ENCODE measurements at regions not wholly inside any gene's neighbourhood (a gene's known extent, or its start where the extent isn't known, plus 50 kb on each side); places are given as distances from the start of the nearest gene placed in this dataset.
"Not testable (repeated sequence)": the region's sequence is repeated elsewhere in the genome, so short reads cannot be mapped to it uniquely, and the experiment has no call there.

DNA sequence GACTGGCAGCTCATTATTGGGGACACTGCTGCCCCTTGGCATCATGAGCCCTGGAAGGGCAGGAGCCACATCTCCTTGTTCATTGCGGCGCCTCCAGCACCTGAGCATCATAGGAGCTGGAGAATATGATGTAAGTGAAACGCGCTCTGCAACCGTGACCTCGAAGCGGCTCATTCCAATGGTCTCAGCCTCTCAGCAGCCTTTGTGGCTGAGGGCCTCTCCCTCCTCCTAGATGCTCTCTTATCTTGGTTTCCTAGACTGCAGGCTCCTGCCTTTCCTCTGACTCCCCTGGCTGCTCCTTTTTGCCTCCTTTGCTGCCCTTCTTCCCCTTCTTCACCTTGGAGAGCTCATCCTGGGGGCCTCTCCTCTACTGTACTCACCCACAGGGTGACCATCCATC is 83.6 kb upstream of the CASZ1 start:
- no peak overlapping the region for H3K4ac ChIP-seq (ENCODE audit: low read depth in 1 of 2, low read length in 2 of 2)
- H2BK12ac ChIP-seq (ENCODE audit: low read length in 2 of 2), result no peak overlapping the region
- H3K9me3 ChIP-seq (ENCODE audit: control insufficient read depth, low read length), result no peaks in the 10 kb centered on the region
- H2BK5ac ChIP-seq (ENCODE audit: low read depth, low read length, poor library complexity, severe bottlenecking), result no peak overlapping the region
- H2AK5ac ChIP-seq (ENCODE audit: low read length, severe bottlenecking), result no peak overlapping the region
- H2BK120ac ChIP-seq (ENCODE audit: low read depth, low read length), result no peak overlapping the region
- no peak overlapping the region for H2AFZ ChIP-seq (ENCODE audit: low read depth, low read length)
- H3K4me3 ChIP-seq (ENCODE audit: insufficient read depth in 1 of 2, low read depth in 1 of 2, low read length in 2 of 2), result no peak overlapping the region
- H3K18ac ChIP-seq (ENCODE audit: low read depth in 1 of 2, low read length in 2 of 2), result no peak overlapping the region
- no peak overlapping the region for H3K9ac ChIP-seq (ENCODE audit: low read length)
- 93% methylated on average over 7 of the region's 7 CpGs for WGBS
- H3K36me3 ChIP-seq (ENCODE audit: control insufficient read depth in 1 of 2, insufficient read depth in 2 of 2, low read depth in 1 of 2, low read length in 2 of 2), result no peaks in the 10 kb centered on the region
- H3K79me1 ChIP-seq (replicated peaks; ENCODE audit: low read length, poor library complexity, severe bottlenecking), result no peaks in the 10 kb centered on the region
- no peak overlapping the region for H3K4me2 ChIP-seq (ENCODE audit: low read length, poor library complexity, severe bottlenecking)
- no peak overlapping the region for H2BK15ac ChIP-seq (ENCODE audit: low read depth, poor library complexity, severe bottlenecking)
- H3K14ac ChIP-seq (ENCODE audit: low read length in 2 of 2), result no peak overlapping the region
- no peak overlapping the region for H3K27ac ChIP-seq (ENCODE audit: low read length, poor library complexity, severe bottlenecking)
- no peak for DNase-seq
- no peaks in the 10 kb centered on the region for H3K4me1 ChIP-seq (ENCODE audit: control insufficient read depth, insufficient read depth, low read depth, low read length)
- peaks cover 22 to 64% of the 10 kb centered on the region in 2 experiments for H3K27me3 ChIP-seq (ENCODE audit: control insufficient read depth in 1 of 2, insufficient read depth in 1 of 2, low read length in 2 of 2)
- H4K8ac ChIP-seq (ENCODE audit: low read length), result no peak overlapping the region
- no peak overlapping the region for H4K91ac ChIP-seq (ENCODE audit: low read length)
- no peak overlapping the region for H3K23ac ChIP-seq (ENCODE audit: low read length in 2 of 2)

- no peak overlapping the region for H4K91ac ChIP-seq (ENCODE audit: low read length)
- no peak for DNase-seq
- H3K9me3 ChIP-seq (ENCODE audit: control insufficient read depth, low read length), result no peaks in the 10 kb centered on the region
- H3K4me2 ChIP-seq (ENCODE audit: low read length, poor library complexity, severe bottlenecking), result no peak overlapping the region
- H2BK5ac ChIP-seq (ENCODE audit: low read depth, low read length, poor library complexity, severe bottlenecking), result no peak overlapping the region
- no peak overlapping the region for H3K27ac ChIP-seq (ENCODE audit: low read length, poor library complexity, severe bottlenecking)
- H3K27me3 ChIP-seq (ENCODE audit: control insufficient read depth in 1 of 2, insufficient read depth in 1 of 2, low read length in 2 of 2), result peaks cover 21 to 64% of the 10 kb centered on the region in 2 experiments
- no peaks in the 10 kb centered on the region for H3K36me3 ChIP-seq (ENCODE audit: control insufficient read depth in 1 of 2, insufficient read depth in 2 of 2, low read depth in 1 of 2, low read length in 2 of 2)
- H2BK12ac ChIP-seq (ENCODE audit: low read length in 2 of 2), result no peak overlapping the region
- H3K14ac ChIP-seq (ENCODE audit: low read length in 2 of 2), result no peak overlapping the region
- H3K4me3 ChIP-seq (ENCODE audit: insufficient read depth in 1 of 2, low read depth in 1 of 2, low read length in 2 of 2), result no peak overlapping the region
- H3K23ac ChIP-seq (ENCODE audit: low read length in 2 of 2), result no peak overlapping the region
- H2AK5ac ChIP-seq (ENCODE audit: low read length, severe bottlenecking), result no peak overlapping the region
- WGBS, result 92% methylated on average over 10 of the region's 10 CpGs
- H3K79me1 ChIP-seq (replicated peaks; ENCODE audit: low read length, poor library complexity, severe bottlenecking), result no peaks in the 10 kb centered on the region
- H3K9ac ChIP-seq (ENCODE audit: low read length), result no peak overlapping the region
- no peak overlapping the region for H4K8ac ChIP-seq (ENCODE audit: low read length)
- H3K18ac ChIP-seq (ENCODE audit: low read depth in 1 of 2, low read length in 2 of 2), result no peak overlapping the region
- H3K4ac ChIP-seq (ENCODE audit: low read depth in 1 of 2, low read length in 2 of 2), result no peak overlapping the region
- no peak overlapping the region for H2BK120ac ChIP-seq (ENCODE audit: low read depth, low read length)
- no peaks in the 10 kb centered on the region for H3K4me1 ChIP-seq (ENCODE audit: control insufficient read depth, insufficient read depth, low read depth, low read length)
- no peak overlapping the region for H2AFZ ChIP-seq (ENCODE audit: low read depth, low read length)
- no peak overlapping the region for H2BK15ac ChIP-seq (ENCODE audit: low read depth, poor library complexity, severe bottlenecking)
These were observed 84.6 kb upstream of the CASZ1 start for GRCh38 chr1:10881046-10881445.

- no peak overlapping the region for H3K4me2 ChIP-seq (ENCODE audit: low read length, poor library complexity, severe bottlenecking)
- H3K27ac ChIP-seq (ENCODE audit: low read length, poor library complexity, severe bottlenecking), result no peak overlapping the region
- H2BK12ac ChIP-seq (ENCODE audit: low read length in 2 of 2), result no peak overlapping the region
- no peak overlapping the region for H3K9ac ChIP-seq (ENCODE audit: low read length)
- H2BK120ac ChIP-seq (ENCODE audit: low read depth, low read length), result no peak overlapping the region
- no peak overlapping the region for H3K4ac ChIP-seq (ENCODE audit: low read depth in 1 of 2, low read length in 2 of 2)
- WGBS, result 95% methylated on average over 3 of the region's 4 CpGs
- no peaks in the 10 kb centered on the region for H3K9me3 ChIP-seq (ENCODE audit: control insufficient read depth, low read length)
- no peak overlapping the region for H2BK5ac ChIP-seq (ENCODE audit: low read depth, low read length, poor library complexity, severe bottlenecking)
- no peak overlapping the region for H2AFZ ChIP-seq (ENCODE audit: low read depth, low read length)
- H4K8ac ChIP-seq (ENCODE audit: low read length), result no peak overlapping the region
- H2AK5ac ChIP-seq (ENCODE audit: low read length, severe bottlenecking), result no peak overlapping the region
- no peaks in the 10 kb centered on the region for H3K79me1 ChIP-seq (replicated peaks; ENCODE audit: low read length, poor library complexity, severe bottlenecking)
- H3K14ac ChIP-seq (ENCODE audit: low read length in 2 of 2), result no peak overlapping the region
- no peak overlapping the region for H2BK15ac ChIP-seq (ENCODE audit: low read depth, poor library complexity, severe bottlenecking)
- no peak overlapping the region for H3K18ac ChIP-seq (ENCODE audit: low read depth in 1 of 2, low read length in 2 of 2)
- DNase-seq, result no peak
- H3K23ac ChIP-seq (ENCODE audit: low read length in 2 of 2), result no peak overlapping the region
- peaks cover 21 to 61% of the 10 kb centered on the region in 2 experiments for H3K27me3 ChIP-seq (ENCODE audit: control insufficient read depth in 1 of 2, insufficient read depth in 1 of 2, low read length in 2 of 2)
- no peak overlapping the region for H3K4me3 ChIP-seq (ENCODE audit: insufficient read depth in 1 of 2, low read depth in 1 of 2, low read length in 2 of 2)
- H3K4me1 ChIP-seq (ENCODE audit: control insufficient read depth, insufficient read depth, low read depth, low read length), result no peaks in the 10 kb centered on the region
- H3K36me3 ChIP-seq (ENCODE audit: control insufficient read depth in 1 of 2, insufficient read depth in 2 of 2, low read depth in 1 of 2, low read length in 2 of 2), result no peaks in the 10 kb centered on the region
- H4K91ac ChIP-seq (ENCODE audit: low read length), result no peak overlapping the region
These were observed 85.6 kb upstream of the CASZ1 start for GRCh38 chr1:10882069-10882468.

DNA sequence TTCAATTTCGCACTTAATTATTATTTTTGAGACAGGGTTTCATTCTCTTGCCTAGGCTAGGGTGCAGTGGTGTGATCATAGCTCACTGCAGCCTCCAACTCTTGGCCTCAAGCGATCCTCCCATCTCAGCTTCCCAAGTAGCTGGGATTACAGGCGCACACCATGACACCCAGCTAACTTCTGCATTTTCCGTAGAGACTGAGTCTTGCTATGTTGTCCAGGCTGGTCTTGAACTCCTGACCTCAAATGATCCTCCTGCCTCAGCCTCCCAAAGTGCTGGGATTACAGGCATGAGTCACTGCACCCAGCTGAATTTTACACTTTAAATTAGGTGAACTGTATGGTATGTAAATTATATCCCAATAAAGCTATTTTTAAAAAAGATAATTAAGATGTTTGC is 90.6 kb upstream of the CASZ1 start:
- not testable (repeated sequence) for H3K18ac ChIP-seq (ENCODE audit: low read depth in 1 of 2, low read length in 2 of 2); H3K4me2 ChIP-seq (ENCODE audit: low read length, poor library complexity, severe bottlenecking); H2AFZ ChIP-seq (ENCODE audit: low read depth, low read length); H2BK15ac ChIP-seq (ENCODE audit: low read depth, poor library complexity, severe bottlenecking); H2BK5ac ChIP-seq (ENCODE audit: low read depth, low read length, poor library complexity, severe bottlenecking); H3K9me3 ChIP-seq (ENCODE audit: control insufficient read depth, low read length); H3K4ac ChIP-seq (ENCODE audit: low read depth in 1 of 2, low read length in 2 of 2); H3K23ac ChIP-seq (ENCODE audit: low read length in 2 of 2); H3K36me3 ChIP-seq (ENCODE audit: control insufficient read depth in 1 of 2, insufficient read depth in 2 of 2, low read depth in 1 of 2, low read length in 2 of 2); H3K27ac ChIP-seq (ENCODE audit: low read length, poor library complexity, severe bottlenecking); DNase-seq; H2AK5ac ChIP-seq (ENCODE audit: low read length, severe bottlenecking); H2BK12ac ChIP-seq (ENCODE audit: low read length in 2 of 2); H2BK120ac ChIP-seq (ENCODE audit: low read depth, low read length); H4K91ac ChIP-seq (ENCODE audit: low read length); H3K4me3 ChIP-seq (ENCODE audit: insufficient read depth in 1 of 2, low read depth in 1 of 2, low read length in 2 of 2); H3K79me1 ChIP-seq (replicated peaks; ENCODE audit: low read length, poor library complexity, severe bottlenecking); H3K14ac ChIP-seq (ENCODE audit: low read length in 2 of 2); H4K8ac ChIP-seq (ENCODE audit: low read length); H3K9ac ChIP-seq (ENCODE audit: low read length)
- Histone ChIP-seq H3K4me1 (ENCODE audit: control insufficient read depth, insufficient read depth, low read depth, low read length) (peaks cover 13% of the 10 kb centered on the region), H3K27me3 (ENCODE audit: control insufficient read depth in 1 of 2, insufficient read depth in 1 of 2, low read length in 2 of 2) (peaks cover 35 to 66% of the 10 kb centered on the region in 2 experiments)
- WGBS, result 94% methylated on average over 4 of the region's 4 CpGs
